Gastroesophageal sphincter (tissue), 4 donors: ENCODE measurements at regions not wholly inside any gene's neighbourhood (a gene's known extent, or its start where the extent isn't known, plus 50 kb on each side); places are given as distances from the start of the nearest gene placed in this dataset.

Experiments
- ATAC-seq: fragments of 150-250 bp; one replicate; pipeline ENCODE4 v1.9.1; 2016; ENCODE audit warnings: mild to moderate bottlenecking, moderate library complexity
- H3K27ac ChIP-seq, 4 donors: fragments of 200-600 bp; sonication (generic) in 3 of 4; 1 replicate in 3 of 4; 2 replicates in 1 of 4; pipeline ENCODE4 v1.5.1; 2016 to 2019
- H3K27me3 ChIP-seq: fragments of 200-600 bp; sonication (generic); one replicate; pipeline ENCODE4 v1.5.1; 2019
- H3K36me3 ChIP-seq, 2 donors: fragments of 200-600 bp; sonication (generic); one replicate each; pipeline ENCODE4 v1.5.1; 2019; ENCODE audit warnings: control low read depth in 1 of 2
- H3K4me1 ChIP-seq, 3 donors: fragments of 200-600 bp; sonication (generic); 1 replicate in 2 of 3; 2 replicates in 1 of 3; pipeline ENCODE4 v1.5.1; 2016 to 2019; ENCODE audit warnings: control low read depth in 2 of 3
- H3K4me3 ChIP-seq, 2 donors: fragments of 200-600 bp; sonication (generic); one replicate each; pipeline ENCODE4 v1.5.1; 2019; ENCODE audit warnings: mild to moderate bottlenecking in 1 of 2, moderate library complexity in 1 of 2
- H3K9me3 ChIP-seq, 3 donors: fragments of 200-600 bp; sonication (generic); one replicate each; pipeline ENCODE4 v1.5.1; 2017 to 2019; ENCODE audit warnings: control low read depth in 2 of 3
- EP300 ChIP-seq: sonication (generic); formaldehyde crosslinking; IDR thresholded peaks from one replicate; pipeline ENCODE4 v1.6.1; 2017; ENCODE audit warnings: antibody characterized with exemption, mild to moderate bottlenecking
- POLR2A ChIP-seq, 2 donors: fragments of 450-650 bp; IDR thresholded peaks; one replicate each; pipeline ENCODE4 v1.6.1; 2017; ENCODE audit warnings: antibody characterized with exemption in 2 of 2, mild to moderate bottlenecking in 2 of 2, moderate library complexity in 1 of 2
- POLR2AphosphoS5 ChIP-seq: sonication (generic); formaldehyde crosslinking; IDR thresholded peaks from one replicate; pipeline ENCODE4 v1.6.1; 2017; ENCODE audit warnings: antibody characterized with exemption
- WGBS, 2 donors: methylation state at CpG; one replicate each; pipeline ENCODE4 v1.1.5; 2018; ENCODE audit warnings: low coverage in 1 of 2; 5-methylcytosine and 5-hydroxymethylcytosine counted together
- TF ChIP-seq, protein P1 (sequence below), 4 experiments: fragments of 200-600 bp in 2 of 4; fragments of 450-650 bp in 2 of 4; sonication (generic) in 1 of 4; IDR thresholded peaks; one replicate each; pipeline ENCODE4 v1.5.1; 2017 to 2019; ENCODE audit warnings: antibody characterized with exemption in 4 of 4, mild to moderate bottlenecking in 2 of 4, moderate library complexity in 2 of 4

DNA sequence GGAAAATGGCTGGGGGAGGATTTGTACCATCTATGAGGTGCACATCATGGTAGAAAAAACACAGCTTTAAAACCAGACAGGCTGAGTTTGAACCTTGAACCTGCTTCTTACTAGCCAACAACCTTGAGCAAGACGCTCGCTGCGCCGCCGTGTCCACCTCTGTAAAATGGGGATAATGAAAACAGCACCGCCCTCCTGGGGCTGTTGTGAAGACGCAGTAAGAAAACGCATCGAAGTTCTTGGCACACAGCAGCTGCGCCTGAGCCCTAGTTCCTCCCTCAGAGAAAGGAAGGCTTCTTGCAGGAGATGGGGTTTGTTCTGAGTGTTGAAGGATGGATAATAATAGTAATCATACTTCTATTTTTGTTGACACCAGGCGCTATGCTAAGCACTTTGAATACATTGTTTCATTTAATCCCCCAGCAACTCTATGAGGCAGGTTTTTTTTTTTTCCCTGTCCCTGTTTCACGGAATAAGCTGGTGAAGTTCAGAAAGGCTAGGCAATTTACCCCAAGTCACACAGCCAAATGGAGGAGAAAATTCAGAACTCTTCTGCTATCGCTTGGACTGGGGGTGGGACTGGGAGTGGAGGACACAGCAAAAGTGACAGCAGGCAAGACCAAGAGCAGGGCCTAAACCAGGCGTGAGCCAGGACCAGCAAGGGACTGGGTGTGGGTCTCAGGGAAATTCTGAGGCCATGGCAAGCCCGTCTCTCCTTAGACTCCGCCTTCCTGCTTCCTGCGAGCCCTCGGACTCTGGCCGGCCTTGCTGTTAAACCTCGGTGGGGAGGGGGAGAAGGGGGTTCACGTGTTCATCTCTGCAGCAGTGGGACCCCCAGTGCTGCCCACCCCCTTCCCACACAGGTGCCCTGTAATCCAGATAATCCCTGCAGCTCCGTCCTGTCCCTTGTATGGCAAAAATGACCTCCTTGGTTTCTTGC is 97.5 kb downstream of the LRRC74A start:
- no peak for TF ChIP-seq POLR2A (IDR thresholded peaks at IDR 0.05)
- TF ChIP-seq, protein P1, sequence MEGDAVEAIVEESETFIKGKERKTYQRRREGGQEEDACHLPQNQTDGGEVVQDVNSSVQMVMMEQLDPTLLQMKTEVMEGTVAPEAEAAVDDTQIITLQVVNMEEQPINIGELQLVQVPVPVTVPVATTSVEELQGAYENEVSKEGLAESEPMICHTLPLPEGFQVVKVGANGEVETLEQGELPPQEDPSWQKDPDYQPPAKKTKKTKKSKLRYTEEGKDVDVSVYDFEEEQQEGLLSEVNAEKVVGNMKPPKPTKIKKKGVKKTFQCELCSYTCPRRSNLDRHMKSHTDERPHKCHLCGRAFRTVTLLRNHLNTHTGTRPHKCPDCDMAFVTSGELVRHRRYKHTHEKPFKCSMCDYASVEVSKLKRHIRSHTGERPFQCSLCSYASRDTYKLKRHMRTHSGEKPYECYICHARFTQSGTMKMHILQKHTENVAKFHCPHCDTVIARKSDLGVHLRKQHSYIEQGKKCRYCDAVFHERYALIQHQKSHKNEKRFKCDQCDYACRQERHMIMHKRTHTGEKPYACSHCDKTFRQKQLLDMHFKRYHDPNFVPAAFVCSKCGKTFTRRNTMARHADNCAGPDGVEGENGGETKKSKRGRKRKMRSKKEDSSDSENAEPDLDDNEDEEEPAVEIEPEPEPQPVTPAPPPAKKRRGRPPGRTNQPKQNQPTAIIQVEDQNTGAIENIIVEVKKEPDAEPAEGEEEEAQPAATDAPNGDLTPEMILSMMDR (IDR thresholded peaks at IDR 0.05) = no peak
- no peak for TF ChIP-seq POLR2AphosphoS5
- TF ChIP-seq EP300 = no peak
- H3K27ac ChIP-seq = no peak overlapping the region
- ATAC-seq = no peak
- peaks cover 8 to 72% (median 31%) of the 10 kb centered on the region in 3 donors for H3K4me1 ChIP-seq
- H3K27me3 ChIP-seq = no peaks in the 10 kb centered on the region
- H3K36me3 ChIP-seq = no peaks in the 10 kb centered on the region
- WGBS, 2 donors = 89 to 93% methylated on average over 7 to 14 of the region's 22 CpGs
- H3K4me3 ChIP-seq = no peak overlapping the region
- no peaks in the 10 kb centered on the region for H3K9me3 ChIP-seq

DNA sequence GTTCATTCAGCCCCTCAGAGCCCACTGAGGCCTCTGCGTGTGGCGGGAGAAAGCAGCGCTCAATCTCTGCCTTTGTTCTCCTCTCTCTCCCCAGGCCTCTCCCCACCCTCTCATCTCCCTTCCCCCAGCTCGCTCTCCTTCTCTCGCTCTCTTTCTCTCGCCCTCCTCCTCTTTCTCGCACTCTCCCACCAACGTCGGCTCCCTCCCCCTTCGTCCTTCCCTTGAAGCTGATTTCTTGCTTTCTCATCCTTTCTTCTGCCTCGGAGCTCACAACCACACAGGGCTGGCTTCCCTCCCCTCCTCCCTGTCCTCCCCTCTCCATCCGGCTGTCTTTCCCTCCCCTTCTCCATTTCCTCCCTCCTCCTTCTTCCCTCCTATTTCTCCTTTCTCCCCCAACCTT is 96.4 kb downstream of the LRRC74A start:
- ATAC-seq = no peak
- H3K4me1 ChIP-seq = peaks cover 9 to 72% (median 35%) of the 10 kb centered on the region in 3 donors
- 59 to 80% methylated on average over 7 to 11 of the region's 12 CpGs for WGBS, 2 donors

DNA sequence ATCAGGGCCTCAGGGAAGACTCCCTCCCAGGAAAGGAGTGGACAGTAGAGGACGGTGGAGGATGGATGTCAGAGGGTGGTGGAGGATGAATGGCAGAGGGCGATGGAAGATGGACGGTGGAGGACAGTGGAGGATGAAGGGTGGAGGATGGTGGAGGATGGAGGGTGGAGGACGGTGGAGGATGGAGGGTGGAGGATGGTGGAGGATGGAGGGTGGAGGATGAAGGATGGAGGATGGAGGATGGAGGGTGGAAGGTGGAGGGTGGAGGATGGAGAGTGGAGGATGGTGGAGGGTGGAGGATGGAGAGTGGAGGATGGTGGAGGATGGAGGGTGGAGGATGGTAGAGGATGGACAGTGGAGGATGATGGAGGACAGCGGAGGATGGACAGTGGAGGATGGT is 95.9 kb downstream of the LRRC74A start:
- H3K36me3 ChIP-seq = no peaks in the 10 kb centered on the region
- H3K4me1 ChIP-seq = peaks cover 14 to 72% (median 39%) of the 10 kb centered on the region in 3 donors
- no peaks in the 10 kb centered on the region for H3K9me3 ChIP-seq
- no peak overlapping the region for H3K4me3 ChIP-seq
- ATAC-seq = no peak
- no peak for TF ChIP-seq EP300
- no peak for TF ChIP-seq POLR2A (IDR thresholded peaks at IDR 0.05)
- TF ChIP-seq POLR2AphosphoS5 = no peak
- no peaks in the 10 kb centered on the region for H3K27me3 ChIP-seq
- peak overlapping the region in 1 of 4 donors; percentile 1 for H3K27ac ChIP-seq
- WGBS, 2 donors = 88 to 96% methylated on average over 5 of the region's 5 CpGs

More for the DNA sequence above, 96.4 kb downstream of the LRRC74A start:
- Histone ChIP-seq H3K27me3 (no peaks in the 10 kb centered on the region), H3K36me3 (no peaks in the 10 kb centered on the region), H3K27ac (peak overlapping the region in 1 of 4 donors; percentile 1), H3K4me3 (no peak overlapping the region), H3K9me3 (no peaks in the 10 kb centered on the region)
- TF ChIP-seq EP300 (no peak), POLR2AphosphoS5 (no peak), POLR2A (IDR thresholded peaks at IDR 0.05) (no peak)
- TF ChIP-seq, protein P1 (IDR thresholded peaks at IDR 0.05) = no peak

DNA sequence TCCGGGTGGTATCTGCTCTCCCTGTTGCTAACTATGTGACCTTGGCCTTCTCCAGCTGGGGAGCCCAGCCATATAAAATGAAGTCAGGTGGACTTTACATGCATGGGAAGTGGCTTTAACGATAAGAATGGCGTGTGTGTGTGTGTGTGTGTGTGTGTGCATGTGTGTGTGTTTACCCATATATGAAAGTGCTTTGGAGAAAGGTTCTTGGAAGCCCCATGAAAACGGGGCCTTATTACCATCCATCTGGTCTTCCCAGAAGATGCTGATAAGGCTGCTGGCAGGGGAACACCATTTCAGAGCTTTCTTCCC is 94.8 kb downstream of the LRRC74A start:
- H3K27ac ChIP-seq = peak overlapping the region in 3 of 4 donors; percentile 88 to 96 (median 94)
- H3K36me3 ChIP-seq = no peaks in the 10 kb centered on the region
- no peak for ATAC-seq
- H3K9me3 ChIP-seq = no peaks in the 10 kb centered on the region
- 67 to 92% methylated on average over 1 to 2 of the region's 4 CpGs for WGBS, 2 donors
- no peak for TF ChIP-seq POLR2AphosphoS5
- TF ChIP-seq EP300 = no peak
- TF ChIP-seq, protein P1 (IDR thresholded peaks at IDR 0.05) = no peak
- no peak for TF ChIP-seq POLR2A (IDR thresholded peaks at IDR 0.05)
- H3K4me3 ChIP-seq = no peak overlapping the region
- H3K4me1 ChIP-seq = peaks cover 14 to 75% (median 40%) of the 10 kb centered on the region in 3 donors
- no peaks in the 10 kb centered on the region for H3K27me3 ChIP-seq

DNA sequence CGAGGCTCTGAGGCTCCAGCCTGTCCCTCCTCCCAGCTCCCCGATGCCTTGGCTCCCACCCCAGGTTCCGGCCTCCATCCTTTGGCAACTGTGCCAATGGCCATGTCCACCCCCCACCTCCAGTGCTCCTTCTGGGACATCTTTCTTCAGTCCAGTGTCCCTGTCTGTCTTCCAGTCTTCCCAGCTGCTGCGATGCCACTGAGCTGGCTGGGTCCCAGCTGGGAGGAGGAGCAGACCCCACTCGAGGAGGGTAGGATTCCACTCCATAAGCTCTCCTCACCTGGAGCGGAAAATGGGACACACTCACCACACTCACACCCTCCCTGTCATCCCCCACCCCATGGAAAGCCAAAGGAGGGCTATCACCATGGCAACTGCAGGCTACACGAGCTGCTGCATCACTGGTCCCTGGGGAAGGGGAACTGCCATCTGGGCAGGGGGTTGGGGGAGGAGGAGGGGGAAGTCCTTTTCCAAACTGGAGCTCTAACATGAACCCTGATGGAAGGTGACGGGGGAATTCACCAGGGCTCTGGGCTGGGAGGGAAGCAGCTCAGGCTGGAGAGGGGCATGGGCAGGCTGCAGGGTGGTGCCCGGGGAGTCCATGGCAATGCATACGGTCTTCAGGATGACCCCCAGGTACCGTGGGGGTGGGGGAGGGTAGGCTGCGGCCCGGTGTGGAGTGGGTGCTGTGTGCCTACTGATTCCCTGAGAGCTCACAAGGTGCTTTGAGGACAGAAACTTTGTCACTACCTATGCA is 94.3 kb downstream of the LRRC74A start:
- Histone ChIP-seq H3K27ac (peak overlapping the region; percentile 84 to 96 (median 91)), H3K27me3 (no peaks in the 10 kb centered on the region), H3K4me1 (peaks cover 14 to 75% (median 40%) of the 10 kb centered on the region in 3 donors), H3K9me3 (no peaks in the 10 kb centered on the region), H3K4me3 (no peak overlapping the region), H3K36me3 (no peaks in the 10 kb centered on the region)
- ATAC-seq = no peak
- 0 to 6% methylated on average over 3 of the region's 13 CpGs for whole genome bisulfite sequencing, 2 donors
- no peak for TF ChIP-seq EP300
- TF ChIP-seq, protein P1 (IDR thresholded peaks at IDR 0.05) = no peak
- TF ChIP-seq POLR2A (IDR thresholded peaks at IDR 0.05) = no peak
- TF ChIP-seq POLR2AphosphoS5 = no peak
